Stimulated activated naive CD8-positive, alpha-beta T cell treated with anti-CD3 and anti-CD28 coated beads, Interleukin-15, Interleukin-2, amounts not matched to agents 100 ng/mL and 50 ng/mL, for 24 hours (primary cell): ENCODE measurements at regions not wholly inside any gene's neighbourhood (a gene's known extent, or its start where the extent isn't known, plus 50 kb on each side); places are given as distances from the start of the nearest gene placed in this dataset.

Source experiments
- H3K27ac Mint-ChIP-seq: one replicate; pipeline ENCODE4 v1.8.0; 2021; ENCODE audit warnings: mild to moderate bottlenecking, mixed read lengths
- H3K27me3 Mint-ChIP-seq: one replicate; pipeline ENCODE4 v1.8.0; 2021; ENCODE audit warnings: mixed read lengths
- H3K36me3 Mint-ChIP-seq: one replicate; pipeline ENCODE4 v1.8.0; 2021; ENCODE audit warnings: low read depth, mixed read lengths
- H3K4me1 Mint-ChIP-seq: one replicate; pipeline ENCODE4 v1.8.0; 2021; ENCODE audit warnings: low read depth, mixed read lengths
- H3K4me3 Mint-ChIP-seq: one replicate; pipeline ENCODE4 v1.8.0; 2021; ENCODE audit warnings: mild to moderate bottlenecking, mixed read lengths
- H3K9me3 Mint-ChIP-seq: one replicate; pipeline ENCODE4 v1.8.0; 2021; ENCODE audit warnings: mixed read lengths

DNA sequence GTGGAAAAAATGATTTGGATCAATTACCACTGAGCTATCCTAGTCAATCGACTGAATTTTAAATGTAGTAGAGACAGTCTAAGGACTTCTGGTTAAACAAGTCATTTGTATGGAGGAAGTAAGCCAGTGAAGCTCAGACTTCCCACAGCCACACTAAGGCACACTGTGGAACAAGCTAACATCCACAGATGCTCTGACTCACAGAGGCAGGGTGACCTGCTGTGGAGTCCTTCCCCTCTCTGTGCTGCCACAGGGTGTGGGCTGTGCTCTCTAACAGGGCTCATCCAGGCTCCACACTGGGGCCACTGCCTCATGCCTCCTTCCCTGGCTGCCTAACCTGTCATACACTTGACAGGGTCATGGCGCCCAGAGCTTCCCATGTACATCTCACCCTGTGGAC is 351.0 kb downstream of the GALR1 start:
- peaks cover 5% of the 10 kb centered on the region for H3K27me3 Mint-ChIP-seq
- H3K4me1 Mint-ChIP-seq: no peaks in the 10 kb centered on the region
- no peak overlapping the region for H3K27ac Mint-ChIP-seq
- H3K9me3 Mint-ChIP-seq: no peaks in the 10 kb centered on the region
- H3K4me3 Mint-ChIP-seq: no peak overlapping the region
- H3K36me3 Mint-ChIP-seq: no peaks in the 10 kb centered on the region

DNA sequence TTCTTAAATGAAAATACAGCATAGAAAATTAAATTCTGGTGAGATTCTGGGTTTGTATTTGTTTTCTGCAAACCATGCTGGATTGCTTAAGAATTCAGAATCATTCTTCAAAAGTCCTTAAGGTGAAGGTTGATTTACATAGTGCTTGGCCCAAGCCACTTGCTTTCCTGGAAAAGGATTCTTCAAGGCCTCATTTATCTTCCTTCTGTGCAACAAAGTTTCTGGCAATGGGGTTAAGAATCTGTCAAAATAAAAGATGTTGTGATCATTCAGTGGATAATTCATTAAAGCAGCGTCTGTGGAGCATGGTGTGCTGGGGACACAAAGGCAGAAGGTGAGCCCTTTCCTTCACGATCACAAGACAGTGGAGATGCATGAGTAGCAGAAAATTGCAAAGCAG is 351.9 kb downstream of the GALR1 start:
- Mint-ChIP-seq H3K27ac (no peak overlapping the region), H3K4me3 (no peak overlapping the region), H3K27me3 (peaks cover 5% of the 10 kb centered on the region), H3K36me3 (no peaks in the 10 kb centered on the region), H3K4me1 (no peaks in the 10 kb centered on the region), H3K9me3 (no peaks in the 10 kb centered on the region)

- Mint-ChIP-seq H3K4me1 (no peaks in the 10 kb centered on the region), H3K36me3 (no peaks in the 10 kb centered on the region), H3K27ac (no peak overlapping the region), H3K27me3 (peaks cover 4% of the 10 kb centered on the region), H3K4me3 (no peak overlapping the region), H3K9me3 (no peaks in the 10 kb centered on the region)
Observed at GRCh38 chr18:77607087-77607486, 357.4 kb downstream of the GALR1 start.

DNA sequence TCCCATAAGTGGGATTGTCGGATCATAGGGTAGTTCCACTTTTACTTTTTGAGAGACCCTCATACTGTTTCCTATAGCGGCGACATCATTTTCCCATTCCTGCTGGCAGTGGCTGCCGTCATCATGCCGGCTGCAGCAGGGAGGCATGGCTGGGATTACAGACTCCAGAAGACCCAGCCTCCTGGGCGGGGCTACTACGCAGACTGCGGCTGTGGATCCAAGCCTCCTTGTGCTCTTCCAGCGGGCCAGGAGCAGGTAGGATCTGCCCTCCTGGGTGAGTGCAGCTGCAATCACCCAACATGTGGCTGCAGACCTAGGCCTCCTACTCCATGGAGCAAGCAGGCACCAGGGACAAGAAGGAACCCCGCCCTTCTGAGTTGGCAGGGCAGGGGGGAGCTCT is 359.2 kb downstream of the GALR1 start:
- Mint-ChIP-seq H3K9me3 (no peaks in the 10 kb centered on the region), H3K4me3 (no peak overlapping the region), H3K27ac (no peak overlapping the region), H3K36me3 (no peaks in the 10 kb centered on the region), H3K27me3 (peaks cover 6% of the 10 kb centered on the region), H3K4me1 (no peaks in the 10 kb centered on the region)

GRCh38 chr18:77617694-77618093 is 368.0 kb downstream of the GALR1 start:
- no peaks in the 10 kb centered on the region for H3K36me3 Mint-ChIP-seq
- no peaks in the 10 kb centered on the region for H3K9me3 Mint-ChIP-seq
- no peak overlapping the region for H3K4me3 Mint-ChIP-seq
- no peaks in the 10 kb centered on the region for H3K4me1 Mint-ChIP-seq
- no peak overlapping the region for H3K27ac Mint-ChIP-seq
- peaks cover 10% of the 10 kb centered on the region for H3K27me3 Mint-ChIP-seq

GRCh38 chr18:77619525-77619924 is 369.9 kb downstream of the GALR1 start:
- Mint-ChIP-seq H3K27me3 (peaks cover 4% of the 10 kb centered on the region), H3K9me3 (no peaks in the 10 kb centered on the region), H3K27ac (no peak overlapping the region), H3K4me1 (no peaks in the 10 kb centered on the region), H3K36me3 (no peaks in the 10 kb centered on the region), H3K4me3 (no peak overlapping the region)

- H3K27me3 Mint-ChIP-seq: no peaks in the 10 kb centered on the region
- H3K36me3 Mint-ChIP-seq: no peaks in the 10 kb centered on the region
- no peaks in the 10 kb centered on the region for H3K9me3 Mint-ChIP-seq
- no peak overlapping the region for H3K27ac Mint-ChIP-seq
- H3K4me1 Mint-ChIP-seq: no peaks in the 10 kb centered on the region
- no peak overlapping the region for H3K4me3 Mint-ChIP-seq
Observed at GRCh38 chr18:77622009-77622692, 372.5 kb downstream of the GALR1 start.

DNA sequence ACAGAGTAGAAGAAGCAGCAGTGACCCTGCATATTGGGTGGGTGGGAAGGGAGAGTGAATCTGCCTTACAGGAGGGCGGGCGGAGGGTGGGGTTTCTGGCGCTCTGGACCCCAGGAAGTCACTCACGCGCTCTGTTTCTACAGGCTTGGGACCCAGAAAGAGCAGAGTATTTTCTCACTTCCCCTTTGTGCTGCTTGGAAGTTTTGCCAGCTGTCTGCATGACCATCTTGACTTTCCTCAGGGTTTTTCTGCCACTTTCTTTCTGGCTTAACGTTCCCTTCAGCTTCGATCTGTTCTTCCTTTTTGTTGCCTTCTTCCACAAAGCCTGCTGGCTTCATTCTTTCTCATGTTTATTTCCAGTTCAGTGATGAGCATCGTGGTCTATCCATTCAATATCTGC is 383.1 kb downstream of the GALR1 start:
- Mint-ChIP-seq H3K36me3 (no peaks in the 10 kb centered on the region), H3K9me3 (no peaks in the 10 kb centered on the region), H3K4me1 (no peaks in the 10 kb centered on the region), H3K27ac (no peak overlapping the region), H3K4me3 (no peak overlapping the region), H3K27me3 (peaks cover 23% of the 10 kb centered on the region)

- peaks cover 33% of the 10 kb centered on the region for H3K27me3 Mint-ChIP-seq
- no peaks in the 10 kb centered on the region for H3K9me3 Mint-ChIP-seq
- H3K36me3 Mint-ChIP-seq: no peaks in the 10 kb centered on the region
- no peak overlapping the region for H3K4me3 Mint-ChIP-seq
- no peaks in the 10 kb centered on the region for H3K4me1 Mint-ChIP-seq
- no peak overlapping the region for H3K27ac Mint-ChIP-seq
Observed at GRCh38 chr18:77634494-77634893, 384.8 kb downstream of the GALR1 start.

- no peaks in the 10 kb centered on the region for H3K4me1 Mint-ChIP-seq
- no peak overlapping the region for H3K4me3 Mint-ChIP-seq
- H3K27me3 Mint-ChIP-seq: peaks cover 41% of the 10 kb centered on the region
- no peak overlapping the region for H3K27ac Mint-ChIP-seq
- peaks cover 5% of the 10 kb centered on the region for H3K9me3 Mint-ChIP-seq
- H3K36me3 Mint-ChIP-seq: no peaks in the 10 kb centered on the region
Observed at GRCh38 chr18:77635451-77635850, 385.8 kb downstream of the GALR1 start.

GRCh38 chr18:77635858-77636257 is 386.2 kb downstream of the GALR1 start:
- Mint-ChIP-seq H3K4me3 (no peak overlapping the region), H3K9me3 (peaks cover 5% of the 10 kb centered on the region), H3K27me3 (peaks cover 45% of the 10 kb centered on the region), H3K36me3 (no peaks in the 10 kb centered on the region), H3K4me1 (no peaks in the 10 kb centered on the region), H3K27ac (no peak overlapping the region)

GRCh38 chr18:77645170-77645872 is 395.7 kb downstream of the GALR1 start:
- H3K27ac Mint-ChIP-seq: no peak overlapping the region
- peaks cover 4% of the 10 kb centered on the region for H3K9me3 Mint-ChIP-seq
- no peak overlapping the region for H3K4me3 Mint-ChIP-seq
- no peaks in the 10 kb centered on the region for H3K36me3 Mint-ChIP-seq
- H3K27me3 Mint-ChIP-seq: peaks cover 21% of the 10 kb centered on the region
- no peaks in the 10 kb centered on the region for H3K4me1 Mint-ChIP-seq

DNA sequence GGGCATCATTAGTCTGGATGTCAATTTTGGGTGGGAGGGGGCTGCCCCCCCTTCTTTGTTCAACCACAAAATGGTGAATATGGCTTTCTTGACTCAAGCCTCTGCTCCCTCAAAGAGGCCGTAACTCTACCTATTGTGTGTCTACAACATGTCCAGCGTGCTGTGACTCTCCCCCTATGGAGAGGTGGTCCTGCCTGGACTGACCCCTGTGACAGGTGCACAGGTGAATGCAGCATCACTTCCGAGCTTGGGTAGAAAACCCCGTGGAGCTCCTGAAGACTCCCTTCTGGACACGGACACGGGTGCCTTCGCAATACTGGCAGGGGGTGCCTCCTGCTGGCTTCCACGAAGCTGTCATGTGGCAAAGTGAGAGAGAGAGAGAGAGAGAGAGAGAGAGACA is 397.8 kb downstream of the GALR1 start:
- peaks cover 4% of the 10 kb centered on the region for H3K9me3 Mint-ChIP-seq
- peaks cover 19% of the 10 kb centered on the region for H3K27me3 Mint-ChIP-seq
- no peaks in the 10 kb centered on the region for H3K36me3 Mint-ChIP-seq
- no peak overlapping the region for H3K27ac Mint-ChIP-seq
- no peak overlapping the region for H3K4me3 Mint-ChIP-seq
- H3K4me1 Mint-ChIP-seq: no peaks in the 10 kb centered on the region

GRCh38 chr18:77648411-77648810 is 398.8 kb downstream of the GALR1 start:
- Mint-ChIP-seq H3K27me3 (peaks cover 22% of the 10 kb centered on the region), H3K4me1 (no peaks in the 10 kb centered on the region), H3K9me3 (peaks cover 4% of the 10 kb centered on the region), H3K4me3 (no peak overlapping the region), H3K36me3 (no peaks in the 10 kb centered on the region), H3K27ac (no peak overlapping the region)

DNA sequence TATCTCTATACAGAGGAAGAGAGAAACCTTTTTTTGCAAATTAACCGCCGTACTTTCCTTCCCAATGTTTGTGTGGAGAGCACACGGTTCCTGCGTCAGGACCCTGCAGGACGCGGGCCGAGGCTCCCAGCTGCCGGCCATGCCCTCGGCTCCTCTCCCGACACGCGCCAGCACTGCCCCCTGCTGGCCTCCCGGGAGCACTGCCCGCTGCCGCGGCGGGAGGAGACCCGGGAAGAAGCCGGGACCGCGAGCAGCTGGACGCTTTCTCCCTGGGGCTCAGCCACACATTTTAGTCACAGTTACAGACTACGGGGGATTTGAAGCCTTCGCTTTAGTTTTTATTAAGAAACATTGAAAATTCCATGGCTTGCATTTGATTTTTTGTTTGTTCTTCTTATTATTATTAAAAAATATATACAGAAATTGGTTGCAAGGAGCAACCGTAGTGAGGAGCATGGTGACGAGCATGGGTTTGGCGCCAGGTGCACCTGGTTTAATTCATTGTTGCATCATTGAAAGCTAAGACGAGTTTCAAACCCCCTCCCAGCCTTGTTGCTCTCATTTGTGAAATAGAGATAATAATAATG is 401.2 kb downstream of the GALR1 start:
- H3K27ac Mint-ChIP-seq: no peak overlapping the region
- H3K27me3 Mint-ChIP-seq: peaks cover 21% of the 10 kb centered on the region
- H3K9me3 Mint-ChIP-seq: peaks cover 4% of the 10 kb centered on the region
- no peaks in the 10 kb centered on the region for H3K36me3 Mint-ChIP-seq
- no peak overlapping the region for H3K4me3 Mint-ChIP-seq
- H3K4me1 Mint-ChIP-seq: no peaks in the 10 kb centered on the region
